ENCODE measurements at regions not wholly inside any gene's neighbourhood (a gene's known extent, or its start where the extent isn't known, plus 50 kb on each side); places are given as distances from the start of the nearest gene placed in this dataset.

DNA sequence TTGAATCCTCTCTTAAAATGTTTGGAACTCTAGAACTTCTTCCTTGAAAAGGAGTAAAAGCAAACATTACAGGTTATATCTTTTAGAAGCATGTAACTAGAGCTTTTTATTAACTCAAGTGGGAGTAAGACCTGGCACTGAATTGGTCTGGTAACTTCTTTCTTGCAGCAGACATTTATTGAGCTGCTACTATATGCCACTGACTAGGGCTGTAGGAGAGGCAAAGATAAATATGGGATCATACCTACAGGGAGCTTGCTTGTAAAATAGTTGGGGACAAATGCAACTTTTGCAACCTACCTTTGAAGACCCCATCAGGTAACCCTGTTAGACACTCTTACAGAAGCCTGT lies 231.9 kb upstream of the TUT7 start:
- TF ChIP-seq, protein P1, sequence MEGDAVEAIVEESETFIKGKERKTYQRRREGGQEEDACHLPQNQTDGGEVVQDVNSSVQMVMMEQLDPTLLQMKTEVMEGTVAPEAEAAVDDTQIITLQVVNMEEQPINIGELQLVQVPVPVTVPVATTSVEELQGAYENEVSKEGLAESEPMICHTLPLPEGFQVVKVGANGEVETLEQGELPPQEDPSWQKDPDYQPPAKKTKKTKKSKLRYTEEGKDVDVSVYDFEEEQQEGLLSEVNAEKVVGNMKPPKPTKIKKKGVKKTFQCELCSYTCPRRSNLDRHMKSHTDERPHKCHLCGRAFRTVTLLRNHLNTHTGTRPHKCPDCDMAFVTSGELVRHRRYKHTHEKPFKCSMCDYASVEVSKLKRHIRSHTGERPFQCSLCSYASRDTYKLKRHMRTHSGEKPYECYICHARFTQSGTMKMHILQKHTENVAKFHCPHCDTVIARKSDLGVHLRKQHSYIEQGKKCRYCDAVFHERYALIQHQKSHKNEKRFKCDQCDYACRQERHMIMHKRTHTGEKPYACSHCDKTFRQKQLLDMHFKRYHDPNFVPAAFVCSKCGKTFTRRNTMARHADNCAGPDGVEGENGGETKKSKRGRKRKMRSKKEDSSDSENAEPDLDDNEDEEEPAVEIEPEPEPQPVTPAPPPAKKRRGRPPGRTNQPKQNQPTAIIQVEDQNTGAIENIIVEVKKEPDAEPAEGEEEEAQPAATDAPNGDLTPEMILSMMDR (IDR thresholded peaks at IDR 0.05; ENCODE audit: poor library complexity, severe bottlenecking): no peak
- no peak for TF ChIP-seq POLR2AphosphoS5 (IDR thresholded peaks at IDR 0.05)
- TF ChIP-seq MXI1 (conservative IDR thresholded peaks at IDR 0.05; ENCODE audit: poor library complexity, severe bottlenecking): no peak
- TF ChIP-seq TAF1 (IDR thresholded peaks at IDR 0.05; ENCODE audit: low read depth): no peak
- TF ChIP-seq, protein P2, sequence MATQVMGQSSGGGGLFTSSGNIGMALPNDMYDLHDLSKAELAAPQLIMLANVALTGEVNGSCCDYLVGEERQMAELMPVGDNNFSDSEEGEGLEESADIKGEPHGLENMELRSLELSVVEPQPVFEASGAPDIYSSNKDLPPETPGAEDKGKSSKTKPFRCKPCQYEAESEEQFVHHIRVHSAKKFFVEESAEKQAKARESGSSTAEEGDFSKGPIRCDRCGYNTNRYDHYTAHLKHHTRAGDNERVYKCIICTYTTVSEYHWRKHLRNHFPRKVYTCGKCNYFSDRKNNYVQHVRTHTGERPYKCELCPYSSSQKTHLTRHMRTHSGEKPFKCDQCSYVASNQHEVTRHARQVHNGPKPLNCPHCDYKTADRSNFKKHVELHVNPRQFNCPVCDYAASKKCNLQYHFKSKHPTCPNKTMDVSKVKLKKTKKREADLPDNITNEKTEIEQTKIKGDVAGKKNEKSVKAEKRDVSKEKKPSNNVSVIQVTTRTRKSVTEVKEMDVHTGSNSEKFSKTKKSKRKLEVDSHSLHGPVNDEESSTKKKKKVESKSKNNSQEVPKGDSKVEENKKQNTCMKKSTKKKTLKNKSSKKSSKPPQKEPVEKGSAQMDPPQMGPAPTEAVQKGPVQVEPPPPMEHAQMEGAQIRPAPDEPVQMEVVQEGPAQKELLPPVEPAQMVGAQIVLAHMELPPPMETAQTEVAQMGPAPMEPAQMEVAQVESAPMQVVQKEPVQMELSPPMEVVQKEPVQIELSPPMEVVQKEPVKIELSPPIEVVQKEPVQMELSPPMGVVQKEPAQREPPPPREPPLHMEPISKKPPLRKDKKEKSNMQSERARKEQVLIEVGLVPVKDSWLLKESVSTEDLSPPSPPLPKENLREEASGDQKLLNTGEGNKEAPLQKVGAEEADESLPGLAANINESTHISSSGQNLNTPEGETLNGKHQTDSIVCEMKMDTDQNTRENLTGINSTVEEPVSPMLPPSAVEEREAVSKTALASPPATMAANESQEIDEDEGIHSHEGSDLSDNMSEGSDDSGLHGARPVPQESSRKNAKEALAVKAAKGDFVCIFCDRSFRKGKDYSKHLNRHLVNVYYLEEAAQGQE (IDR thresholded peaks at IDR 0.05; ENCODE audit: borderline replicate concordance): no peak
- no peak for TF ChIP-seq EZH2 (IDR thresholded peaks at IDR 0.05; ENCODE audit: borderline replicate concordance, insufficient read depth, low read length, poor library complexity, severe bottlenecking)
- TF ChIP-seq RAD21 (conservative IDR thresholded peaks at IDR 0.05): no peak
- TF ChIP-seq SMC3 (conservative IDR thresholded peaks at IDR 0.05; ENCODE audit: poor library complexity): no peak
- TF ChIP-seq EP300 (conservative IDR thresholded peaks at IDR 0.05; ENCODE audit: poor library complexity, severe bottlenecking): no peak

Data from neural cell (in vitro differentiated cells).